ENCODE measurements at regions not wholly inside any gene's neighbourhood (a gene's known extent, or its start where the extent isn't known, plus 50 kb on each side); places are given as distances from the start of the nearest gene placed in this dataset.

DNA sequence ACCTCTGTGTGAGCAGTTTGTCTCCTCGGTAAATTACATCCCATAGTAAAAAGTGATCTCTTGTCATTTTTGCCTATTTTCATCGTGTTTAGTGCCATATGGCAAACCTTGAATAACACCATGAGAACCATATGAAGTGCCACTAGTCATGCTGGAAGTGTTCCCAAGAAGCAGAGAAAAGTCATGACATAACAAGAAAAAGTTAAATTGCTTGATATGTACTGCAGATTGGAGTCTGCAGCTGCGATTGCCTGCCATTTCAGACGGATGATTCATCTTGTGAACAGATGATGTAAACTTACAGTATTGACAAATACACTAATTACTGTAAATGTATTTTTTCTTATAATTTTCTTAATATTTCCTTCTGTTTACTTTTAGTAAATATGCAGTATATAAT lies 846.7 kb downstream of the BCL11A start:
- Histone ChIP-seq H3K4me3 (ENCODE audit: low read depth, low read length) (no peak overlapping the region), H3K36me3 (ENCODE audit: control insufficient read depth, insufficient read depth, low read length) (no peaks in the 10 kb centered on the region), H3K27me3 (ENCODE audit: control insufficient read depth, insufficient read depth, low read length) (no peaks in the 10 kb centered on the region)
- no peak for DNase-seq (ENCODE audit: low read depth)
- TF ChIP-seq, protein P1, sequence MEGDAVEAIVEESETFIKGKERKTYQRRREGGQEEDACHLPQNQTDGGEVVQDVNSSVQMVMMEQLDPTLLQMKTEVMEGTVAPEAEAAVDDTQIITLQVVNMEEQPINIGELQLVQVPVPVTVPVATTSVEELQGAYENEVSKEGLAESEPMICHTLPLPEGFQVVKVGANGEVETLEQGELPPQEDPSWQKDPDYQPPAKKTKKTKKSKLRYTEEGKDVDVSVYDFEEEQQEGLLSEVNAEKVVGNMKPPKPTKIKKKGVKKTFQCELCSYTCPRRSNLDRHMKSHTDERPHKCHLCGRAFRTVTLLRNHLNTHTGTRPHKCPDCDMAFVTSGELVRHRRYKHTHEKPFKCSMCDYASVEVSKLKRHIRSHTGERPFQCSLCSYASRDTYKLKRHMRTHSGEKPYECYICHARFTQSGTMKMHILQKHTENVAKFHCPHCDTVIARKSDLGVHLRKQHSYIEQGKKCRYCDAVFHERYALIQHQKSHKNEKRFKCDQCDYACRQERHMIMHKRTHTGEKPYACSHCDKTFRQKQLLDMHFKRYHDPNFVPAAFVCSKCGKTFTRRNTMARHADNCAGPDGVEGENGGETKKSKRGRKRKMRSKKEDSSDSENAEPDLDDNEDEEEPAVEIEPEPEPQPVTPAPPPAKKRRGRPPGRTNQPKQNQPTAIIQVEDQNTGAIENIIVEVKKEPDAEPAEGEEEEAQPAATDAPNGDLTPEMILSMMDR (IDR thresholded peaks at IDR 0.05; ENCODE audit: insufficient read depth, low read length, poor library complexity, severe bottlenecking), result no peak

DNA sequence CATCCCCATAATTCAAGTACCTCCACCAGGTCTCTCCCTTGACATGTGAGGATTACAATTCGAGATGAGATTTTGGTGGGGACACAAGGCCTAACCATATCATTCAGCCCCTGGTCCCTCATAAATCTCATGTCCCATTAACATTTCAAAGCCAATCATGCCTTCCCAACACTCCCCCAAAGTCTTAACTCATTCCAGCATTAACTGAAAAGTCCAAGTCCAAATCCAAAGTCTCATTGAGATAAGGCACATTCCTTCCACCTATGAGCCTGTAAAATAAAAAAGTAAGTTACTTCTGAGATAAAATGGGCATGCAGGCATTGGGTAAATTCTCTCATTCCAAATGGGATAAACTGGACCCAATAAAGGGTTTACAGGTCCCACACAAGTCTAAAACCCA lies 849.7 kb downstream of the BCL11A start:
- no peak for DNase-seq (ENCODE audit: low read depth)
- TF ChIP-seq, protein P1 (IDR thresholded peaks at IDR 0.05; ENCODE audit: insufficient read depth, low read length, poor library complexity, severe bottlenecking), result no peak
- H3K27me3 ChIP-seq (ENCODE audit: control insufficient read depth, insufficient read depth, low read length), result no peaks in the 10 kb centered on the region
- H3K36me3 ChIP-seq (ENCODE audit: control insufficient read depth, insufficient read depth, low read length), result no peaks in the 10 kb centered on the region
- no peak overlapping the region for H3K4me3 ChIP-seq (ENCODE audit: low read depth, low read length)

DNA sequence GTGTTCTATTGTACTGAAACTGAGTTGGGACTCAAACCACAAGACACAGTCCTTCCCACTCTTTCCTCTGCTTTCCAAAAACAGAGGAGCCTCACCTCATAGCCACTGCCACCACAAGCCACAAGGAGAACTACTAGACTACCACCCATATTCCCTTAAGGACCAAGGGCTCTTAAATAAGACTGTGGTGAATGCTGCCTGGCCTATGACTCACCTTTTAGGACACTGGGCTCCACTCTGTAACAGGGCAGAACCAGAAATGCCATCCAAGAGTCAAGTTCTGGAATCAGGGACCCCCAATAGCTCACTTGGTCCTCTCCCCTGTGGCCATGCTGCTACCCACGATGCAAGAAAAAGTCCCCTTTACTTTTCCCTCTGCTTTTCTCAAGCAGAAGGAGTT lies 851.4 kb downstream of the BCL11A start:
- TF ChIP-seq, protein P1 (IDR thresholded peaks at IDR 0.05; ENCODE audit: insufficient read depth, low read length, poor library complexity, severe bottlenecking), result no peak
- no peaks in the 10 kb centered on the region for H3K27me3 ChIP-seq (ENCODE audit: control insufficient read depth, insufficient read depth, low read length)
- no peaks in the 10 kb centered on the region for H3K36me3 ChIP-seq (ENCODE audit: control insufficient read depth, insufficient read depth, low read length)
- DNase-seq (ENCODE audit: low read depth), result no peak
- H3K4me3 ChIP-seq (ENCODE audit: low read depth, low read length), result no peak overlapping the region

DNA sequence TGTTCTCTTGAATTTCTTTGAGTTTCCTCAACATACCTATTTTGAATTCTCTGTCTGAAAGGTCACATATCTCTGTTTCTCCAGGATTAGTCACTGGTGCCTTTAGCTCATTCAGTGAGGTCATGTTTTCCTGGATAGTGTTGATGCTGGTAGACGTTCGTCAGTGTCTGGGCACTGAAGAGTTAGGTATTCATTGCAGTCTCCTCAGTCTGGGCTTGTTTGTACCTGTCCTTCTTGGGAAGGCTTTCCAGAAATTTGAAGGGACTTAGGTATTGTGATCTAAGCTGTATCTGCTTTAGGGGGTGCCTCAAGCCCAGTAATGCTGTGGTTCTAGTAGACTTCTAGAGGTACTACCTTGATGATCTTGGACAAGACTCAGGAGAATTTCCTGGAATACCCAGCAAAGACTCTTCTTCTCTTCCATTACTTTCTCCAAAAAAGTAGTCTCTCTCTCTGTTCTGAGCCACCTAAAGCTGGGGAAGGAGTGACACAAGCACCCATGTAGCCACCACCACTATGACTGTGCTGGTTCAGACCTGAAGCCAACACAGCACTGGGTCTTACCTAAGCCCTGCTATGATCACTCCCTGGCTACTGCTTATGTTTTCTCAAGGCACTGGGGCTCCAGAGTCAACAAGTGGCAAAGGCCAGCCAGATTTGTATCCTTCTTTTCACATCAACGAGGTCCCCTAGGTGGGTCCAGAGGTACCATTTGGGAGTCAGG lies 852.0 kb downstream of the BCL11A start:
- Histone ChIP-seq H3K36me3 (ENCODE audit: control insufficient read depth, insufficient read depth, low read length) (no peaks in the 10 kb centered on the region), H3K27me3 (ENCODE audit: control insufficient read depth, insufficient read depth, low read length) (no peaks in the 10 kb centered on the region), H3K4me3 (ENCODE audit: low read depth, low read length) (no peak overlapping the region)
- TF ChIP-seq, protein P1 (IDR thresholded peaks at IDR 0.05; ENCODE audit: insufficient read depth, low read length, poor library complexity, severe bottlenecking), result no peak
- DNase-seq (ENCODE audit: low read depth), result no peak

DNA sequence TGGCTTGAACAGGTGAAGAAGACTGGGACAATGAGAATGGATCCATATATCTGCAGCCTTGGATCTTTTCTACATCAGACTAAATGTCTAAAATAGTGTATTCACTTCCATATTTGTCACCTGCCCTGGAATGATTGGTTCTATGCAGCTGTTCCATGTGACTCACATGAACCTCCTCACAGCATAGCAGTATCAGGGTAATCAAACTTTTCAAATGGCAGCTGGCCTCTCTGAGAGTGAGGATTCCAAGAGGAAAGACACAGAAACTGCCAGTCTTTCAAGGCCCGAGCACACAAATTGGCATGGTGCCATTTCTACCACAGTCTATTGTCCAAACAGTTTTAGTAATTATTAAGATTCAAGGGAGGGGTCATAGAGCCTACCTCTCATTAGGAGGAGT lies 859.3 kb downstream of the BCL11A start:
- Histone ChIP-seq H3K4me3 (ENCODE audit: low read depth, low read length) (no peak overlapping the region), H3K36me3 (ENCODE audit: control insufficient read depth, insufficient read depth, low read length) (no peaks in the 10 kb centered on the region), H3K27me3 (ENCODE audit: control insufficient read depth, insufficient read depth, low read length) (no peaks in the 10 kb centered on the region)
- TF ChIP-seq, protein P1 (IDR thresholded peaks at IDR 0.05; ENCODE audit: insufficient read depth, low read length, poor library complexity, severe bottlenecking), result no peak
- no peak for DNase-seq (ENCODE audit: low read depth)

Measured in kidney epithelial cell (primary cell).